Transverse colon (tissue), 4 donors: ENCODE measurements at regions not wholly inside any gene's neighbourhood (a gene's known extent, or its start where the extent isn't known, plus 50 kb on each side); places are given as distances from the start of the nearest gene placed in this dataset.

Source experiments
- EP300 ChIP-seq: sonication (generic); formaldehyde crosslinking; IDR thresholded peaks from one replicate; pipeline ENCODE4 v1.6.1; 2017; ENCODE audit warnings: antibody characterized with exemption, low read depth
- POLR2A ChIP-seq: fragments of 450-650 bp; IDR thresholded peaks from one replicate; pipeline ENCODE4 v1.6.1; 2016; ENCODE audit warnings: antibody characterized with exemption, mild to moderate bottlenecking, moderate library complexity
- POLR2AphosphoS5 ChIP-seq, 3 donors: sonication (generic); formaldehyde crosslinking; IDR thresholded peaks; one replicate each; pipeline ENCODE4 v1.6.1; 2016; ENCODE audit warnings: antibody characterized with exemption in 3 of 3
- TF ChIP-seq, protein P1 (sequence below), 5 experiments: fragments of 200-600 bp in 3 of 5; fragments of 450-650 bp in 2 of 5; sonication (generic) in 3 of 5; IDR thresholded peaks; 1 replicate in 2 of 5; 2 replicates in 3 of 5; pipeline ENCODE4 v1.5.1; 2016 to 2017; ENCODE audit warnings: antibody characterized with exemption in 5 of 5, inconsistent platforms in 3 of 5, mild to moderate bottlenecking in 2 of 5, moderate library complexity in 1 of 5

GRCh38 chr20:40019510-40019909 is 669.5 kb downstream of the MAFB start:
- no peak for TF ChIP-seq POLR2AphosphoS5 (IDR thresholded peaks at IDR 0.05)
- TF ChIP-seq, protein P1, sequence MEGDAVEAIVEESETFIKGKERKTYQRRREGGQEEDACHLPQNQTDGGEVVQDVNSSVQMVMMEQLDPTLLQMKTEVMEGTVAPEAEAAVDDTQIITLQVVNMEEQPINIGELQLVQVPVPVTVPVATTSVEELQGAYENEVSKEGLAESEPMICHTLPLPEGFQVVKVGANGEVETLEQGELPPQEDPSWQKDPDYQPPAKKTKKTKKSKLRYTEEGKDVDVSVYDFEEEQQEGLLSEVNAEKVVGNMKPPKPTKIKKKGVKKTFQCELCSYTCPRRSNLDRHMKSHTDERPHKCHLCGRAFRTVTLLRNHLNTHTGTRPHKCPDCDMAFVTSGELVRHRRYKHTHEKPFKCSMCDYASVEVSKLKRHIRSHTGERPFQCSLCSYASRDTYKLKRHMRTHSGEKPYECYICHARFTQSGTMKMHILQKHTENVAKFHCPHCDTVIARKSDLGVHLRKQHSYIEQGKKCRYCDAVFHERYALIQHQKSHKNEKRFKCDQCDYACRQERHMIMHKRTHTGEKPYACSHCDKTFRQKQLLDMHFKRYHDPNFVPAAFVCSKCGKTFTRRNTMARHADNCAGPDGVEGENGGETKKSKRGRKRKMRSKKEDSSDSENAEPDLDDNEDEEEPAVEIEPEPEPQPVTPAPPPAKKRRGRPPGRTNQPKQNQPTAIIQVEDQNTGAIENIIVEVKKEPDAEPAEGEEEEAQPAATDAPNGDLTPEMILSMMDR (IDR thresholded peaks at IDR 0.05), result no peak
- no peak for TF ChIP-seq POLR2A
- TF ChIP-seq EP300, result no peak
